HCT116 (cell line): ENCODE measurements at regions not wholly inside any gene's neighbourhood (a gene's known extent, or its start where the extent isn't known, plus 50 kb on each side); places are given as distances from the start of the nearest gene placed in this dataset.

ENCODE experiments used
- ATAC-seq: fragments of 200-7000 bp; cut with Tn5 transposase; 2 replicates; pipeline ENCODE4 v1.9.1; 2020; ENCODE audit warnings: mild to moderate bottlenecking, moderate library complexity
- BruUV-seq: library from RNA; stranded (reverse); fragments of 400-500 nt; replicated peaks from 2 replicates; lab custom pipeline; 2021; lab: Mats Ljungman, UMichigan
- CTCF ChIA-PET: fragments of 300-600 bp; sonication (Branson Sonifier 250); formaldehyde crosslinking; loops from one replicate; lab custom pipeline; 2021; ENCODE audit warnings: antibody characterized with exemption; lab: Charles Lee
- POLR2A ChIA-PET: fragments of 300-600, 350-600 bp; sonication (Branson Sonifier 250); formaldehyde crosslinking; loops from one replicate; lab custom pipeline; 2021; ENCODE audit warnings: antibody characterized with exemption; lab: Charles Lee
- RAD21 ChIA-PET, 2 experiments: fragments of 300-600 bp; sonication (Branson Sonifier 250); formaldehyde crosslinking; loops; one replicate each; lab custom pipeline; 2023; ENCODE audit warnings: low total read pairs in 2 of 2; ENCODE audit not compliant: uncharacterized antibody in 2 of 2, unreplicated experiment in 2 of 2, low non-redundant PET in 1 of 2; lab: Charles Lee
- DNase-seq: peaks from one replicate; pipeline ENCODE4 v3.0.0-alpha.2; 2010; ENCODE audit warnings: low read depth, low spot score
- H2AFZ ChIP-seq: fragments of 200-600 bp; shearing (Covaris generic), sonication (generic); 2 replicates; pipeline ENCODE4 v1.6.1; 2017; ENCODE audit warnings: low read depth, mixed run types, mixed read lengths, antibody characterized with exemption, low read length; ENCODE audit not compliant: poor library complexity, severe bottlenecking
- H3K27ac ChIP-seq: 2 replicates; pipeline ENCODE4 v1.5.1; 2012; ENCODE audit warnings: low read depth, low read length
- H3K27me3 ChIP-seq: fragments of 200-600 bp; sonication (generic); 2 replicates; pipeline ENCODE4 v1.6.1; 2016; ENCODE audit warnings: mixed run types, low read length, mixed read lengths; ENCODE audit not compliant: insufficient read depth
- H3K36me3 ChIP-seq, 2 experiments: fragments of 200-500 bp in 1 of 2; fragments of 200-600 bp in 1 of 2; sonication (Bioruptor generic) in 1 of 2; sonication (generic) in 1 of 2; 2 replicates each; pipeline versions ENCODE4 v1.5.1 to v1.6.1; 2014 to 2016; ENCODE audit warnings: low read length in 2 of 2, inconsistent platforms in 1 of 2, mixed read lengths in 1 of 2, mixed run types in 1 of 2; ENCODE audit not compliant: insufficient read depth in 2 of 2, control insufficient read depth in 1 of 2
- H3K4me1 ChIP-seq, 2 experiments: fragments of 200-600 bp in 1 of 2; sonication (generic) in 1 of 2; 2 replicates each; pipeline versions ENCODE4 v1.5.1 to v1.6.1; 2012 to 2017; ENCODE audit warnings: low read length in 2 of 2, inconsistent platforms in 1 of 2, mild to moderate bottlenecking in 1 of 2, mixed read lengths in 1 of 2, mixed run types in 1 of 2, moderate library complexity in 1 of 2; ENCODE audit not compliant: insufficient read depth in 2 of 2, control insufficient read depth in 1 of 2
- H3K4me2 ChIP-seq: fragments of 200-600 bp; sonication (generic); 2 replicates; pipeline ENCODE4 v1.6.1; 2017; ENCODE audit warnings: mixed run types, low read length, mixed read lengths
- H3K4me3 ChIP-seq, 2 experiments: fragments of 200-600 bp in 1 of 2; sonication (generic) in 1 of 2; replicated peaks in 1 of 2; 2 replicates each; pipeline ENCODE4 v1.5.1; 2011 to 2016; ENCODE audit warnings: low read length in 2 of 2, control low read depth in 1 of 2, low read depth in 1 of 2, mild to moderate bottlenecking in 1 of 2, mixed read lengths in 1 of 2, mixed run types in 1 of 2
- H3K79me2 ChIP-seq: fragments of 200-600 bp; sonication (generic); 2 replicates; pipeline ENCODE4 v1.6.1; 2017; ENCODE audit warnings: mild to moderate bottlenecking, mixed run types, low read length, moderate library complexity, mixed read lengths; ENCODE audit not compliant: insufficient read depth
- H3K9ac ChIP-seq: fragments of 200-600 bp; sonication (generic); 2 replicates; pipeline ENCODE4 v1.6.1; 2016; ENCODE audit warnings: low read length, mixed read lengths
- H3K9me2 ChIP-seq: fragments of 200-600 bp; sonication (generic), shearing (Covaris generic); 2 replicates; pipeline ENCODE4 v1.6.1; 2017; ENCODE audit warnings: mixed run types, mild to moderate bottlenecking, moderate library complexity; ENCODE audit not compliant: insufficient read depth
- H3K9me3 ChIP-seq, 2 experiments: fragments of 200-500 bp in 1 of 2; fragments of 200-600 bp in 1 of 2; sonication (Bioruptor generic) in 1 of 2; sonication (generic) in 1 of 2; 2 replicates each; pipeline ENCODE4 v1.6.1; 2014 to 2017; ENCODE audit warnings: low read length in 2 of 2, mixed read lengths in 2 of 2, inconsistent platforms in 1 of 2, low read depth in 1 of 2, mild to moderate bottlenecking in 1 of 2, mixed run types in 1 of 2, moderate library complexity in 1 of 2; ENCODE audit not compliant: control insufficient read depth in 1 of 2, insufficient read depth in 1 of 2
- H4K20me1 ChIP-seq: fragments of 200-600 bp; sonication (generic), shearing (Covaris generic); 2 replicates; pipeline ENCODE4 v1.6.1; 2017; ENCODE audit warnings: mixed run types, mild to moderate bottlenecking, moderate library complexity; ENCODE audit not compliant: insufficient read depth
- CBX3 ChIP-seq: IDR thresholded peaks from 2 replicates; pipeline ENCODE4 v1.6.1; 2012; ENCODE audit warnings: low read depth
- CEBPB ChIP-seq: IDR thresholded peaks from 2 replicates; pipeline ENCODE4 v1.6.1; 2012; ENCODE audit warnings: low read depth
- EGR1 ChIP-seq: IDR thresholded peaks from 2 replicates; pipeline ENCODE4 v1.6.1; 2012; ENCODE audit warnings: low read depth
- ELF1 ChIP-seq: IDR thresholded peaks from 2 replicates; pipeline ENCODE4 v1.6.1; 2012; ENCODE audit warnings: low read depth, borderline replicate concordance
- EZH2 ChIP-seq: fragments of 200-600 bp; sonication (generic); IDR thresholded peaks from 2 replicates; pipeline ENCODE4 v1.6.1; 2017; ENCODE audit warnings: antibody characterized with exemption, mixed run types
- FOSL1 ChIP-seq: IDR thresholded peaks from 2 replicates; pipeline ENCODE4 v1.6.1; 2012; ENCODE audit warnings: low read depth
- JUND ChIP-seq: IDR thresholded peaks from 2 replicates; pipeline ENCODE4 v1.6.1; 2012
- POLR2AphosphoS5 ChIP-seq: IDR thresholded peaks from 2 replicates; pipeline ENCODE4 v1.6.1; 2011; ENCODE audit warnings: mild to moderate bottlenecking, low read depth, low read length, moderate library complexity
- SIN3A ChIP-seq: IDR thresholded peaks from 2 replicates; pipeline ENCODE4 v1.6.1; 2012; ENCODE audit warnings: low read depth
- SRF ChIP-seq: IDR thresholded peaks from 2 replicates; pipeline ENCODE4 v1.6.1; 2012; ENCODE audit warnings: low read depth
- TCF7L2 ChIP-seq: IDR thresholded peaks from 2 replicates; pipeline ENCODE4 v1.7.0; 2011; ENCODE audit warnings: borderline replicate concordance, inconsistent platforms; ENCODE audit not compliant: insufficient read depth, insufficient read length; ENCODE audit errors: extremely low read depth
- YY1 ChIP-seq: IDR thresholded peaks from 2 replicates; pipeline ENCODE4 v1.6.1; 2011; ENCODE audit warnings: low read length, low read depth, moderate library complexity, mild to moderate bottlenecking; ENCODE audit not compliant: insufficient replicate concordance; ENCODE audit errors: extremely low read depth
- ZBTB33 ChIP-seq: IDR thresholded peaks from 2 replicates; pipeline ENCODE4 v1.6.1; 2011; ENCODE audit warnings: mild to moderate bottlenecking, low read length, moderate library complexity; ENCODE audit not compliant: insufficient replicate concordance; ENCODE audit errors: extremely low read depth
- ZNF274 ChIP-seq: fragments of 200-500 bp; sonication (Bioruptor generic); IDR thresholded peaks from 2 replicates; pipeline ENCODE4 v1.6.1; 2014; ENCODE audit warnings: mild to moderate bottlenecking, low read depth, low read length, inconsistent platforms
- intact Hi-C: fragments of 100-400 bp; cut with micrococcal nuclease; formaldehyde crosslinking; loops from 2 replicates; pipeline ENCODE4 v1.10.0; 2022
- TF ChIP-seq, protein P1 (sequence below): IDR thresholded peaks from 2 replicates; pipeline ENCODE4 v1.6.1; 2012
- TF ChIP-seq, protein P2 (sequence below): IDR thresholded peaks from 2 replicates; pipeline ENCODE4 v1.6.1; 2012
- TF ChIP-seq, protein P3 (sequence below): IDR thresholded peaks from 2 replicates; pipeline ENCODE4 v1.6.1; 2012; ENCODE audit warnings: low read depth

- BruUV-seq = no TSS peak
- H3K27ac ChIP-seq = no peak overlapping the region
- ATAC-seq = no peak
- intact Hi-C loops = no loop called here
- no peaks in the 10 kb centered on the region for H3K9me2 ChIP-seq
- ChIA-PET POLR2A (no interaction called here), CTCF (no interaction called here), RAD21 (no interaction called here)
- TF ChIP-seq ZBTB33 = no peak
- TF ChIP-seq CEBPB = no peak
- TF ChIP-seq, protein P1, sequence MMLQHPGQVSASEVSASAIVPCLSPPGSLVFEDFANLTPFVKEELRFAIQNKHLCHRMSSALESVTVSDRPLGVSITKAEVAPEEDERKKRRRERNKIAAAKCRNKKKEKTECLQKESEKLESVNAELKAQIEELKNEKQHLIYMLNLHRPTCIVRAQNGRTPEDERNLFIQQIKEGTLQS = no peak
- no peak for TF ChIP-seq CBX3
- TF ChIP-seq SIN3A = no peak
- TF ChIP-seq, protein P2, sequence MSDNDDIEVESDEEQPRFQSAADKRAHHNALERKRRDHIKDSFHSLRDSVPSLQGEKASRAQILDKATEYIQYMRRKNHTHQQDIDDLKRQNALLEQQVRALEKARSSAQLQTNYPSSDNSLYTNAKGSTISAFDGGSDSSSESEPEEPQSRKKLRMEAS = no peak
- TF ChIP-seq ZNF274 = no peak
- TF ChIP-seq ELF1 = no peak
- TF ChIP-seq TCF7L2 = no peak
- TF ChIP-seq FOSL1 = no peak
- no peak for TF ChIP-seq EZH2
- no peak for TF ChIP-seq YY1
- TF ChIP-seq, protein P3, sequence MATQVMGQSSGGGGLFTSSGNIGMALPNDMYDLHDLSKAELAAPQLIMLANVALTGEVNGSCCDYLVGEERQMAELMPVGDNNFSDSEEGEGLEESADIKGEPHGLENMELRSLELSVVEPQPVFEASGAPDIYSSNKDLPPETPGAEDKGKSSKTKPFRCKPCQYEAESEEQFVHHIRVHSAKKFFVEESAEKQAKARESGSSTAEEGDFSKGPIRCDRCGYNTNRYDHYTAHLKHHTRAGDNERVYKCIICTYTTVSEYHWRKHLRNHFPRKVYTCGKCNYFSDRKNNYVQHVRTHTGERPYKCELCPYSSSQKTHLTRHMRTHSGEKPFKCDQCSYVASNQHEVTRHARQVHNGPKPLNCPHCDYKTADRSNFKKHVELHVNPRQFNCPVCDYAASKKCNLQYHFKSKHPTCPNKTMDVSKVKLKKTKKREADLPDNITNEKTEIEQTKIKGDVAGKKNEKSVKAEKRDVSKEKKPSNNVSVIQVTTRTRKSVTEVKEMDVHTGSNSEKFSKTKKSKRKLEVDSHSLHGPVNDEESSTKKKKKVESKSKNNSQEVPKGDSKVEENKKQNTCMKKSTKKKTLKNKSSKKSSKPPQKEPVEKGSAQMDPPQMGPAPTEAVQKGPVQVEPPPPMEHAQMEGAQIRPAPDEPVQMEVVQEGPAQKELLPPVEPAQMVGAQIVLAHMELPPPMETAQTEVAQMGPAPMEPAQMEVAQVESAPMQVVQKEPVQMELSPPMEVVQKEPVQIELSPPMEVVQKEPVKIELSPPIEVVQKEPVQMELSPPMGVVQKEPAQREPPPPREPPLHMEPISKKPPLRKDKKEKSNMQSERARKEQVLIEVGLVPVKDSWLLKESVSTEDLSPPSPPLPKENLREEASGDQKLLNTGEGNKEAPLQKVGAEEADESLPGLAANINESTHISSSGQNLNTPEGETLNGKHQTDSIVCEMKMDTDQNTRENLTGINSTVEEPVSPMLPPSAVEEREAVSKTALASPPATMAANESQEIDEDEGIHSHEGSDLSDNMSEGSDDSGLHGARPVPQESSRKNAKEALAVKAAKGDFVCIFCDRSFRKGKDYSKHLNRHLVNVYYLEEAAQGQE = no peak
- no peak for TF ChIP-seq JUND
- no peak for TF ChIP-seq SRF
- no peak for TF ChIP-seq POLR2AphosphoS5
- TF ChIP-seq EGR1 = no peak
- H3K36me3 ChIP-seq = no peaks in the 10 kb centered on the region
- H3K27me3 ChIP-seq = no peaks in the 10 kb centered on the region
- no peak overlapping the region for H3K4me3 ChIP-seq
- H2AFZ ChIP-seq = no peak overlapping the region
- H4K20me1 ChIP-seq = no peaks in the 10 kb centered on the region
- no peak for DNase-seq
- no peak overlapping the region for H3K4me2 ChIP-seq
- H3K4me1 ChIP-seq = peaks cover 0 to 5% of the 10 kb centered on the region in 2 experiments; a peak in 1 of 4 replicates
- no peaks in the 10 kb centered on the region for H3K9me3 ChIP-seq
- H3K9ac ChIP-seq = no peak overlapping the region
- no peaks in the 10 kb centered on the region for H3K79me2 ChIP-seq
These were observed 68.1 kb upstream of the RBMS1 start for GRCh38 chr2:160561551-160562295.
